SK-N-MC (cell line): ENCODE measurements at regions not wholly inside any gene's neighbourhood (a gene's known extent, or its start where the extent isn't known, plus 50 kb on each side); places are given as distances from the start of the nearest gene placed in this dataset.

Source experiments
- EZH2 ChIP-seq: fragments of 200-600 bp; sonication (generic); IDR thresholded peaks from one replicate; pipeline ENCODE4 v1.6.1; 2017; ENCODE audit warnings: antibody characterized with exemption
- POLR2AphosphoS5 ChIP-seq: IDR thresholded peaks from 2 replicates; pipeline ENCODE4 v1.6.1; 2012; ENCODE audit warnings: mild to moderate bottlenecking, low read depth, low read length, borderline replicate concordance

GRCh38 chr7:145193951-145194350, 358.1 kb upstream of the TPK1 start:
- TF ChIP-seq POLR2AphosphoS5 (no peak), EZH2 (no peak)
